ENCODE measurements at regions not wholly inside any gene's neighbourhood (a gene's known extent, or its start where the extent isn't known, plus 50 kb on each side); places are given as distances from the start of the nearest gene placed in this dataset.

DNA sequence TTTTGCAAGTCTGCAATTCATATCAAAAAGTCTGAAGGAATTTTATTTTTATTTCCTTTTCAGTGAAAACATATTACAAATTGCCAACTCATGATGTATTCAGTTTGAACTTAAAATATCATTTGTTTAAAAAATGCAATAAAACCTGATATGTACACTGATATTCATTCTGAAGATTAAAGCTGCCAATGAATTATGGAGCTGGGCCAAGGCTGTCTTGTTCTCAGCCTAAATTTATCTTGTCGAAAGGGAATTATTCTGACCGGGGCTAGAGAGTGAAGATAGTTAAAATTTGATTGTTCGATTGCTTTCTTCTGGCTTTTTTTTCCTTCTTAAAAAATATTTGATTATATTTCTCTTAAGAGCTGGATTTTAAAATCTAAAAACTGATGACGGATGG, 54.0 kb upstream of the RBFOX1 start:
- no peak for ATAC-seq (ENCODE audit: low read depth)
- H3K27ac ChIP-seq (ENCODE audit: poor library complexity, severe bottlenecking): no peak overlapping the region

DNA sequence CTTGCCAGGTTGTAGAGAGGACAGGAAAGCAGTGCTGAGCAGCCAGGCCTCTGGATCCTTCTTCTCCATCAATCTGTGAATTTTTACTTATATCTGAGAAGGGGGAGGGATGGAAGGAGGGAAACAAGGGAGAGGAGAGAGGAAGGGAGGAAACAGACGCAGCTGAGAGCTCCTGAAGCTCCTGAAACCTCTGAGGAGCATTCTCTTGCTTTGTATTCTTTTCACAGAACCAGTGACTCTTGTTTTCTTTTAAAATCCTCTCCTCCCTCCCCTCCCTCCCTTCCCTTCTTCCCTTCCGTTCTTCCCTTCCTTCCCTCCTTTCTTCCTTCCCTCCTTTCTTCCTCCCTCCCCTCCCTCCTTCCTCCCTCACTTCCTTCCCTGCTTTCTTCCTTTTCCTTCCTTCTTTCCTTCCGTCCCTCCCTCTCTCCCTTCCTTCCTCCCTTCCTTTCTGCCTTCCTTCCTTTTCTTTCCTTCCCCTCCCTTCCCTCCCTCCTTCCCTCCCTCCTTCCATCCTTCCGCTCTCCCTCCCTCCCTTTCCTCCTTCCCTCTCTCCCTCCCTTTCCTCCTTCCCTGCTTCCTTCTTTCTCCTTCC, 60.0 kb upstream of the RBFOX1 start:
- DNase-seq (ENCODE audit: low spot score): no peak
- no peak for ATAC-seq (ENCODE audit: low read depth)
- Histone ChIP-seq H3K4me3 (ENCODE audit: severe bottlenecking) (no peak overlapping the region), H3K9me3 (ENCODE audit: severe bottlenecking) (peaks cover 5% of the 10 kb centered on the region), H3K4me1 (ENCODE audit: insufficient read depth, poor library complexity, severe bottlenecking) (no peaks in the 10 kb centered on the region), H3K27ac (ENCODE audit: poor library complexity, severe bottlenecking) (no peak overlapping the region), H3K27me3 (ENCODE audit: insufficient read depth, poor library complexity, severe bottlenecking) (peaks cover 2% of the 10 kb centered on the region), H3K36me3 (ENCODE audit: low read depth) (no peaks in the 10 kb centered on the region)
- TF ChIP-seq, protein P1, sequence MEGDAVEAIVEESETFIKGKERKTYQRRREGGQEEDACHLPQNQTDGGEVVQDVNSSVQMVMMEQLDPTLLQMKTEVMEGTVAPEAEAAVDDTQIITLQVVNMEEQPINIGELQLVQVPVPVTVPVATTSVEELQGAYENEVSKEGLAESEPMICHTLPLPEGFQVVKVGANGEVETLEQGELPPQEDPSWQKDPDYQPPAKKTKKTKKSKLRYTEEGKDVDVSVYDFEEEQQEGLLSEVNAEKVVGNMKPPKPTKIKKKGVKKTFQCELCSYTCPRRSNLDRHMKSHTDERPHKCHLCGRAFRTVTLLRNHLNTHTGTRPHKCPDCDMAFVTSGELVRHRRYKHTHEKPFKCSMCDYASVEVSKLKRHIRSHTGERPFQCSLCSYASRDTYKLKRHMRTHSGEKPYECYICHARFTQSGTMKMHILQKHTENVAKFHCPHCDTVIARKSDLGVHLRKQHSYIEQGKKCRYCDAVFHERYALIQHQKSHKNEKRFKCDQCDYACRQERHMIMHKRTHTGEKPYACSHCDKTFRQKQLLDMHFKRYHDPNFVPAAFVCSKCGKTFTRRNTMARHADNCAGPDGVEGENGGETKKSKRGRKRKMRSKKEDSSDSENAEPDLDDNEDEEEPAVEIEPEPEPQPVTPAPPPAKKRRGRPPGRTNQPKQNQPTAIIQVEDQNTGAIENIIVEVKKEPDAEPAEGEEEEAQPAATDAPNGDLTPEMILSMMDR (IDR thresholded peaks at IDR 0.05; ENCODE audit: poor library complexity, severe bottlenecking): no peak

More for the DNA sequence above, 54.0 kb upstream of the RBFOX1 start:
- H3K36me3 ChIP-seq (ENCODE audit: low read depth): no peaks in the 10 kb centered on the region
- peaks cover 5% of the 10 kb centered on the region for H3K9me3 ChIP-seq (ENCODE audit: severe bottlenecking)
- no peaks in the 10 kb centered on the region for H3K4me1 ChIP-seq (ENCODE audit: insufficient read depth, poor library complexity, severe bottlenecking)
- TF ChIP-seq, protein P1 (IDR thresholded peaks at IDR 0.05; ENCODE audit: poor library complexity, severe bottlenecking): no peak
- no peak for DNase-seq (ENCODE audit: low spot score)
- H3K27me3 ChIP-seq (ENCODE audit: insufficient read depth, poor library complexity, severe bottlenecking): no peaks in the 10 kb centered on the region
- H3K4me3 ChIP-seq (ENCODE audit: severe bottlenecking): no peak overlapping the region

DNA sequence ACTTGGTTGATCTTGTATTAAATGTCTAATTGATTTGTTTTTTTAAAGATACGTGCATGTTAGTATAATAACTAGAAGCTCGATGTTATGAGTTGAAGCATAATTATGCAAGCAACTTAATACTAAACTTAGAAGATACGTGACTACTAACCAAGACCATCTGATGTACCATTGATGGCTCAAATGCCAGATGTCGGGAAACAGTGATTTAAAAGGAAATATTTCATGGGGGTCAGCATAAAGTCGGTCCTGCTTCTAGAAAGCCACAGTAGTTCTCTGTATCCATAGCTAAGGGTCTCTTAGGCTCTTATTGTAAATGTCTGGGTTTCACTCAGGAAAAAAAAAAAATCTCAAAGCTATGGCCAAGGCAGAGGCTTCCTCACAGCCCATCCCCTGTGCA, 61.2 kb upstream of the RBFOX1 start:
- TF ChIP-seq, protein P1 (IDR thresholded peaks at IDR 0.05; ENCODE audit: poor library complexity, severe bottlenecking): no peak
- no peaks in the 10 kb centered on the region for H3K4me1 ChIP-seq (ENCODE audit: insufficient read depth, poor library complexity, severe bottlenecking)
- no peak for DNase-seq (ENCODE audit: low spot score)
- ATAC-seq (ENCODE audit: low read depth): no peak
- no peak overlapping the region for H3K4me3 ChIP-seq (ENCODE audit: severe bottlenecking)
- peaks cover 2% of the 10 kb centered on the region for H3K27me3 ChIP-seq (ENCODE audit: insufficient read depth, poor library complexity, severe bottlenecking)
- H3K27ac ChIP-seq (ENCODE audit: poor library complexity, severe bottlenecking): no peak overlapping the region
- H3K9me3 ChIP-seq (ENCODE audit: severe bottlenecking): peaks cover 5% of the 10 kb centered on the region
- no peaks in the 10 kb centered on the region for H3K36me3 ChIP-seq (ENCODE audit: low read depth)

DNA sequence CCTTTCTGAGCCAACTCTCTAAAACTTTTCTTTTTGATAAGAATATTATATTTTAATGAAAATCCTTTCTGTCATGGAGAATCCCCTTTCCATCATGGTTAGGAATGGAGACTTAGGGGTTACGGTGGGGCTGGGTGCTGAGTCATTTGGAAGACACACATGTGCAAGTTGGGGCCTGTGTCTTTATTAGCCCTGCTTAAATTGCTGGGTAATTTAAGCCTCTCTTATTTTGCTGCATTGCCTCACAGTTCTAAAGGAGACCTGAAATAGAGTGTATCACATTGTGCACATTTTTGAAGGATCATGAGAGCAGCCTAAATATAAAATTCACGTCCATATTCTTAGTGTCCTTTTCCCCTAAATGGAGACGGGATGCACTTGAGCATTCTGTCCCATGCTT, 61.8 kb upstream of the RBFOX1 start:
- Histone ChIP-seq H3K4me1 (ENCODE audit: insufficient read depth, poor library complexity, severe bottlenecking) (no peaks in the 10 kb centered on the region), H3K36me3 (ENCODE audit: low read depth) (no peaks in the 10 kb centered on the region), H3K4me3 (ENCODE audit: severe bottlenecking) (no peak overlapping the region), H3K9me3 (ENCODE audit: severe bottlenecking) (peaks cover 5% of the 10 kb centered on the region), H3K27me3 (ENCODE audit: insufficient read depth, poor library complexity, severe bottlenecking) (peaks cover 2% of the 10 kb centered on the region), H3K27ac (ENCODE audit: poor library complexity, severe bottlenecking) (no peak overlapping the region)
- TF ChIP-seq, protein P1 (IDR thresholded peaks at IDR 0.05; ENCODE audit: poor library complexity, severe bottlenecking): no peak
- DNase-seq (ENCODE audit: low spot score) (no peak), ATAC-seq (ENCODE audit: low read depth) (no peak)

DNA sequence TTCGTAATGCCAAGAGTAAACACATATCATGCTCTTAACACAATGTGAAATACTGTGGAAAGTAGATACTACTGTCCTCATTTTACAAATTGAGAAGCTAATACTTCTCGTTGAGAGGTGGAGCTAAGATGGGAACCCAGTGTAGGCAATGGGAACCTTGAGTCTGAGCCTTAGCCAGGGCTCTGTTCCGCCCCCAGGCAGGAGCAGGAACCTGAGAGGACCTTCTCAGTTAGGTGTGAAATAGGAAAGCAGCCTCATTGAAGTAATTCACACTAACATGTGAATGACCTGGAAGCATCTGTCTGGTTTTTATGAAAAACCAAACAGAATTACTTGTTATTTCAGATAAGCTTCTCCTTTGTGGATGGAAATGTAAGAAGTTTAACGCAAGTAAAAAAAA, 62.6 kb upstream of the RBFOX1 start:
- TF ChIP-seq, protein P1 (IDR thresholded peaks at IDR 0.05; ENCODE audit: poor library complexity, severe bottlenecking): no peak
- ATAC-seq (ENCODE audit: low read depth): no peak

More for the DNA sequence above, 62.6 kb upstream of the RBFOX1 start:
- H3K9me3 ChIP-seq (ENCODE audit: severe bottlenecking): peaks cover 2% of the 10 kb centered on the region
- no peak overlapping the region for H3K4me3 ChIP-seq (ENCODE audit: severe bottlenecking)
- H3K27me3 ChIP-seq (ENCODE audit: insufficient read depth, poor library complexity, severe bottlenecking): peaks cover 2% of the 10 kb centered on the region
- no peak overlapping the region for H3K27ac ChIP-seq (ENCODE audit: poor library complexity, severe bottlenecking)
- no peak for DNase-seq (ENCODE audit: low spot score)
- no peaks in the 10 kb centered on the region for H3K4me1 ChIP-seq (ENCODE audit: insufficient read depth, poor library complexity, severe bottlenecking)
- H3K36me3 ChIP-seq (ENCODE audit: low read depth): no peaks in the 10 kb centered on the region
